HCT116 (cell line): ENCODE measurements at regions not wholly inside any gene's neighbourhood (a gene's known extent, or its start where the extent isn't known, plus 50 kb on each side); places are given as distances from the start of the nearest gene placed in this dataset.

Source experiments
- ATAC-seq: fragments of 200-7000 bp; cut with Tn5 transposase; 2 replicates; pipeline ENCODE4 v1.9.1; 2020; ENCODE audit warnings: mild to moderate bottlenecking, moderate library complexity
- BruUV-seq: library from RNA; stranded (reverse); fragments of 400-500 nt; replicated peaks from 2 replicates; lab custom pipeline; 2021; lab: Mats Ljungman, UMichigan
- CTCF ChIA-PET: fragments of 300-600 bp; sonication (Branson Sonifier 250); formaldehyde crosslinking; loops from one replicate; lab custom pipeline; 2021; ENCODE audit warnings: antibody characterized with exemption; lab: Charles Lee
- POLR2A ChIA-PET: fragments of 300-600, 350-600 bp; sonication (Branson Sonifier 250); formaldehyde crosslinking; loops from one replicate; lab custom pipeline; 2021; ENCODE audit warnings: antibody characterized with exemption; lab: Charles Lee
- RAD21 ChIA-PET, 2 experiments: fragments of 300-600 bp; sonication (Branson Sonifier 250); formaldehyde crosslinking; loops; one replicate each; lab custom pipeline; 2023; ENCODE audit warnings: low total read pairs in 2 of 2; ENCODE audit not compliant: uncharacterized antibody in 2 of 2, unreplicated experiment in 2 of 2, low non-redundant PET in 1 of 2; lab: Charles Lee
- DNase-seq: peaks from one replicate; pipeline ENCODE4 v3.0.0-alpha.2; 2010; ENCODE audit warnings: low read depth, low spot score
- H2AFZ ChIP-seq: fragments of 200-600 bp; shearing (Covaris generic), sonication (generic); 2 replicates; pipeline ENCODE4 v1.6.1; 2017; ENCODE audit warnings: low read depth, mixed run types, mixed read lengths, antibody characterized with exemption, low read length; ENCODE audit not compliant: poor library complexity, severe bottlenecking
- H3K27ac ChIP-seq: 2 replicates; pipeline ENCODE4 v1.5.1; 2012; ENCODE audit warnings: low read depth, low read length
- H3K27me3 ChIP-seq: fragments of 200-600 bp; sonication (generic); 2 replicates; pipeline ENCODE4 v1.6.1; 2016; ENCODE audit warnings: mixed run types, low read length, mixed read lengths; ENCODE audit not compliant: insufficient read depth
- H3K36me3 ChIP-seq, 2 experiments: fragments of 200-500 bp in 1 of 2; fragments of 200-600 bp in 1 of 2; sonication (Bioruptor generic) in 1 of 2; sonication (generic) in 1 of 2; 2 replicates each; pipeline versions ENCODE4 v1.5.1 to v1.6.1; 2014 to 2016; ENCODE audit warnings: low read length in 2 of 2, inconsistent platforms in 1 of 2, mixed read lengths in 1 of 2, mixed run types in 1 of 2; ENCODE audit not compliant: insufficient read depth in 2 of 2, control insufficient read depth in 1 of 2
- H3K4me1 ChIP-seq, 2 experiments: fragments of 200-600 bp in 1 of 2; sonication (generic) in 1 of 2; 2 replicates each; pipeline versions ENCODE4 v1.5.1 to v1.6.1; 2012 to 2017; ENCODE audit warnings: low read length in 2 of 2, inconsistent platforms in 1 of 2, mild to moderate bottlenecking in 1 of 2, mixed read lengths in 1 of 2, mixed run types in 1 of 2, moderate library complexity in 1 of 2; ENCODE audit not compliant: insufficient read depth in 2 of 2, control insufficient read depth in 1 of 2
- H3K4me2 ChIP-seq: fragments of 200-600 bp; sonication (generic); 2 replicates; pipeline ENCODE4 v1.6.1; 2017; ENCODE audit warnings: mixed run types, low read length, mixed read lengths
- H3K4me3 ChIP-seq, 2 experiments: fragments of 200-600 bp in 1 of 2; sonication (generic) in 1 of 2; replicated peaks in 1 of 2; 2 replicates each; pipeline ENCODE4 v1.5.1; 2011 to 2016; ENCODE audit warnings: low read length in 2 of 2, control low read depth in 1 of 2, low read depth in 1 of 2, mild to moderate bottlenecking in 1 of 2, mixed read lengths in 1 of 2, mixed run types in 1 of 2
- H3K79me2 ChIP-seq: fragments of 200-600 bp; sonication (generic); 2 replicates; pipeline ENCODE4 v1.6.1; 2017; ENCODE audit warnings: mild to moderate bottlenecking, mixed run types, low read length, moderate library complexity, mixed read lengths; ENCODE audit not compliant: insufficient read depth
- H3K9ac ChIP-seq: fragments of 200-600 bp; sonication (generic); 2 replicates; pipeline ENCODE4 v1.6.1; 2016; ENCODE audit warnings: low read length, mixed read lengths
- H3K9me2 ChIP-seq: fragments of 200-600 bp; sonication (generic), shearing (Covaris generic); 2 replicates; pipeline ENCODE4 v1.6.1; 2017; ENCODE audit warnings: mixed run types, mild to moderate bottlenecking, moderate library complexity; ENCODE audit not compliant: insufficient read depth
- H3K9me3 ChIP-seq, 2 experiments: fragments of 200-500 bp in 1 of 2; fragments of 200-600 bp in 1 of 2; sonication (Bioruptor generic) in 1 of 2; sonication (generic) in 1 of 2; 2 replicates each; pipeline ENCODE4 v1.6.1; 2014 to 2017; ENCODE audit warnings: low read length in 2 of 2, mixed read lengths in 2 of 2, inconsistent platforms in 1 of 2, low read depth in 1 of 2, mild to moderate bottlenecking in 1 of 2, mixed run types in 1 of 2, moderate library complexity in 1 of 2; ENCODE audit not compliant: control insufficient read depth in 1 of 2, insufficient read depth in 1 of 2
- H4K20me1 ChIP-seq: fragments of 200-600 bp; sonication (generic), shearing (Covaris generic); 2 replicates; pipeline ENCODE4 v1.6.1; 2017; ENCODE audit warnings: mixed run types, mild to moderate bottlenecking, moderate library complexity; ENCODE audit not compliant: insufficient read depth
- CBX3 ChIP-seq: IDR thresholded peaks from 2 replicates; pipeline ENCODE4 v1.6.1; 2012; ENCODE audit warnings: low read depth
- CEBPB ChIP-seq: IDR thresholded peaks from 2 replicates; pipeline ENCODE4 v1.6.1; 2012; ENCODE audit warnings: low read depth
- CTCF ChIP-seq, 3 experiments: fragments of 200-600 bp in 1 of 3; sonication (generic) in 1 of 3; IDR thresholded peaks in 2 of 3; conservative IDR thresholded peaks in 1 of 3; 2 replicates each; pipeline ENCODE4 v1.5.1; 2012 to 2017; ENCODE audit warnings: low read depth in 2 of 3, low read length in 2 of 3, antibody characterized with exemption in 1 of 3, borderline replicate concordance in 1 of 3, control low read depth in 1 of 3, mild to moderate bottlenecking in 1 of 3, mixed read lengths in 1 of 3, mixed run types in 1 of 3, moderate library complexity in 1 of 3; ENCODE audit not compliant: insufficient read depth in 1 of 3
- EGR1 ChIP-seq: IDR thresholded peaks from 2 replicates; pipeline ENCODE4 v1.6.1; 2012; ENCODE audit warnings: low read depth
- ELF1 ChIP-seq: IDR thresholded peaks from 2 replicates; pipeline ENCODE4 v1.6.1; 2012; ENCODE audit warnings: low read depth, borderline replicate concordance
- EZH2phosphoT487 ChIP-seq: fragments of 200-600 bp; IDR thresholded peaks from 2 replicates; pipeline ENCODE4 v1.6.1; 2018; ENCODE audit warnings: antibody characterized with exemption, borderline replicate concordance
- FOSL1 ChIP-seq: IDR thresholded peaks from 2 replicates; pipeline ENCODE4 v1.6.1; 2012; ENCODE audit warnings: low read depth
- JUND ChIP-seq: IDR thresholded peaks from 2 replicates; pipeline ENCODE4 v1.6.1; 2012
- MAX ChIP-seq: IDR thresholded peaks from 2 replicates; pipeline ENCODE4 v1.6.1; 2012
- POLR2A ChIP-seq: IDR thresholded peaks from 2 replicates; pipeline ENCODE4 v1.7.0; 2011; ENCODE audit warnings: borderline replicate concordance; ENCODE audit not compliant: insufficient read depth, insufficient read length; ENCODE audit errors: extremely low read depth
- POLR2AphosphoS5 ChIP-seq: IDR thresholded peaks from 2 replicates; pipeline ENCODE4 v1.6.1; 2011; ENCODE audit warnings: mild to moderate bottlenecking, low read depth, low read length, moderate library complexity
- RAD21 ChIP-seq: IDR thresholded peaks from 2 replicates; pipeline ENCODE4 v1.6.1; 2012; ENCODE audit warnings: low read depth, mild to moderate bottlenecking
- REST ChIP-seq: IDR thresholded peaks from 2 replicates; pipeline ENCODE4 v1.6.1; 2012; ENCODE audit warnings: low read depth
- SIN3A ChIP-seq: IDR thresholded peaks from 2 replicates; pipeline ENCODE4 v1.6.1; 2012; ENCODE audit warnings: low read depth
- SP1 ChIP-seq: IDR thresholded peaks from 2 replicates; pipeline ENCODE4 v1.6.1; 2012; ENCODE audit warnings: low read depth
- SRF ChIP-seq: IDR thresholded peaks from 2 replicates; pipeline ENCODE4 v1.6.1; 2012; ENCODE audit warnings: low read depth
- TCF7L2 ChIP-seq: IDR thresholded peaks from 2 replicates; pipeline ENCODE4 v1.7.0; 2011; ENCODE audit warnings: borderline replicate concordance, inconsistent platforms; ENCODE audit not compliant: insufficient read depth, insufficient read length; ENCODE audit errors: extremely low read depth
- YY1 ChIP-seq: IDR thresholded peaks from 2 replicates; pipeline ENCODE4 v1.6.1; 2011; ENCODE audit warnings: low read length, low read depth, moderate library complexity, mild to moderate bottlenecking; ENCODE audit not compliant: insufficient replicate concordance; ENCODE audit errors: extremely low read depth
- ZFX ChIP-seq: fragments of 450-650 bp; IDR thresholded peaks from 2 replicates; pipeline ENCODE4 v1.6.1; 2017
- ZNF274 ChIP-seq: fragments of 200-500 bp; sonication (Bioruptor generic); IDR thresholded peaks from 2 replicates; pipeline ENCODE4 v1.6.1; 2014; ENCODE audit warnings: mild to moderate bottlenecking, low read depth, low read length, inconsistent platforms
- intact Hi-C: fragments of 100-400 bp; cut with micrococcal nuclease; formaldehyde crosslinking; loops from 2 replicates; pipeline ENCODE4 v1.10.0; 2022

GRCh38 chr6:21993841-21994240 lies 303.0 kb downstream of the PRL start:
- intact Hi-C loops, result no loop called here
- H3K27me3 ChIP-seq, result no peaks in the 10 kb centered on the region
- POLR2A ChIA-PET, result no interaction called here
- TF ChIP-seq POLR2AphosphoS5 (no peak), RAD21 (no peak), CBX3 (no peak), ZFX (no peak), SIN3A (no peak), TCF7L2 (no peak), REST (no peak), ZNF274 (no peak), EGR1 (no peak), ELF1 (no peak), MAX (no peak), JUND (no peak), FOSL1 (no peak), YY1 (no peak), SRF (no peak), POLR2A (no peak), CEBPB (no peak), SP1 (no peak), CTCF (IDR thresholded peaks at IDR 0.05 in 2 of 3, conservative IDR thresholded peaks at IDR 0.05 in 1 of 3; ENCODE audit: borderline replicate concordance in 1 of 3, insufficient read depth in 1 of 3, low read depth in 2 of 3, low read length in 2 of 3) (no peak), EZH2phosphoT487 (no peak)
- TF ChIP-seq, all 23 proteins: peak for 0
- no TSS peak for BruUV-seq
- H3K27ac ChIP-seq, result no peak overlapping the region
- H3K9me2 ChIP-seq, result no peaks in the 10 kb centered on the region
- no peak for ATAC-seq
- ChIA-PET RAD21 (no interaction called here), CTCF (no interaction called here)
- no peak overlapping the region for H3K9ac ChIP-seq
- no peaks in the 10 kb centered on the region for H3K9me3 ChIP-seq
- no peaks in the 10 kb centered on the region for H3K36me3 ChIP-seq
- no peak overlapping the region for H3K4me3 ChIP-seq
- no peak overlapping the region for H3K4me2 ChIP-seq
- no peak for DNase-seq
- no peaks in the 10 kb centered on the region for H3K79me2 ChIP-seq
- H4K20me1 ChIP-seq, result no peaks in the 10 kb centered on the region
- no peaks in the 10 kb centered on the region for H3K4me1 ChIP-seq
- H2AFZ ChIP-seq, result no peak overlapping the region
